AG04449 (cell line): ENCODE measurements at regions not wholly inside any gene's neighbourhood (a gene's known extent, or its start where the extent isn't known, plus 50 kb on each side); places are given as distances from the start of the nearest gene placed in this dataset.
"Not testable (repeated sequence)": the region's sequence is repeated elsewhere in the genome, so short reads cannot be mapped to it uniquely, and the experiment has no call there.

Experiments used
- CTCF ChIA-PET: fragments of 350-600 bp; formaldehyde crosslinking; extraction: SDS; loops from one replicate; lab custom pipeline; 2021; ENCODE audit warnings: antibody characterized with exemption; lab: Yijun Ruan, JAX
- POLR2A ChIA-PET: fragments of 400-600, 350-600 bp; formaldehyde crosslinking; extraction: SDS; loops from one replicate; lab custom pipeline; 2020; ENCODE audit warnings: antibody characterized with exemption, inconsistent platforms; lab: Yijun Ruan, JAX
- DNase-seq: peaks from one replicate; pipeline ENCODE4 v3.0.0-alpha.2; 2010; ENCODE audit warnings: low read depth, low spot score
- H3K4me3 ChIP-seq: 2 replicates; pipeline ENCODE4 v1.5.1; 2011; ENCODE audit warnings: low read depth, mild to moderate bottlenecking, control low read depth, low read length
- CTCF ChIP-seq: IDR thresholded peaks from one replicate; pipeline ENCODE4 v1.5.1; 2011; ENCODE audit warnings: mild to moderate bottlenecking, moderate library complexity, low read length, control low read depth, inconsistent platforms; ENCODE audit not compliant: insufficient read depth; ENCODE audit errors: missing control alignments

- ChIA-PET POLR2A (no interaction called here), CTCF (interaction anchor here (1.3 to 1.5 kb wide), 2 partner anchors 23 to 69 kb away, joined by 3 read pairs; no protein-coding TSS in a partner anchor)
- TF ChIP-seq CTCF, result no peak
- no peak for DNase-seq
- H3K4me3 ChIP-seq, result no peak overlapping the region
Measured at GRCh38 chr4:3374011-3374645, 67.6 kb upstream of the HGFAC start.

- ChIA-PET CTCF (interaction anchor here (1.3 kb wide), 1 partner anchor 68 kb away, joined by 3 read pairs; no protein-coding TSS in a partner anchor), POLR2A (no interaction called here)
- no peak for TF ChIP-seq CTCF
- H3K4me3 ChIP-seq, result no peak overlapping the region
- DNase-seq, result no peak
Measured at GRCh38 chr4:3374667-3375066, 67.1 kb upstream of the HGFAC start.

DNA sequence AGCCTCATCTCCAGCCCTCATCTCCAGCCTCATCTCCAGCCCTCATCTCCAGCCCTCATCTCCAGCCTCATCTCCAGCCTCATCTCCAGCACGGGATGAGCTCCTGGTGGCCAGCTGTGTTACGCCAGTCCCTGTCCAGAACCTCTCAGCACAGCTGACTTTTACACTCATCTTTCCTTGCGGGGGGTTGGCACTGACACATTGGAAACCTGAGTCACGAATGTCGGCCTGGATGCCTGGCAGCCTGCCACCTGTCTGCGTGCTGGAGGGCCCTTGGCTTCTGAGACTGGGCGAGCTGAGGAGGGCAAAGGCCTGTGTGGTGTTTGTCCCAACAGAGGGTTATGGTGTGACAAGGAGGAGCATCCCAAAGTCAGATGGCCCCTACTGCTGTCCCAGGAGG lies 66.1 kb upstream of the HGFAC start:
- peak; percentile 67 for DNase-seq

DNA sequence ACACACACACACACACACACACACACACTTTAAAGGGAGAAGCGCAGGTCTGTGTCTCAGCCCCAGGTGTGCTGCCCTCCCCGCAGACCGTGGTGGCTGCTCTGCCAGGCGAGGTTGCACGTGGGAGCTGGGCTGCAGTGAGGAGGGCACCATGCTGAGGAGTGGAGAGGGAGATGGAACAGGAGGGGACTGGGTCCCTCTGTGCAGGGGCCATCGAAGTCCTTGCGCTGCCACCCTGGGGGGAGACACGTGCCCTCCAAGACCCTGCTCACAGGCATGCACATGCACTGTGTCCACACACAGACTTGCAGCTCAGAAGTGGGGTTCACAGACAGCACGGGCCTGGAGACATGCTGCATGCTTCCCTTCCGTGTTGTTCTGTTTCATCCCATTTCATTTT lies 65.5 kb upstream of the HGFAC start:
- CTCF ChIA-PET, result interaction anchor here (0.9 to 1.6 kb wide), 6 partner anchors 11 to 30 kb away, joined by 3 to 7 read pairs (median 4); no protein-coding TSS in a partner anchor
- POLR2A ChIA-PET, result interaction anchor here (0.6 to 0.7 kb wide), 2 partner anchors 45 to 827 kb away, joined by 3 to 4 read pairs; no protein-coding TSS in a partner anchor
- no peak overlapping the region for H3K4me3 ChIP-seq
- no peak for DNase-seq
- TF ChIP-seq CTCF, result no peak

More for the DNA sequence above, 66.1 kb upstream of the HGFAC start:
- POLR2A ChIA-PET, result interaction anchor here (0.6 to 0.9 kb wide), 3 partner anchors 14 to 826 kb away, joined by 3 to 4 read pairs (median 3); no protein-coding TSS in a partner anchor
- TF ChIP-seq CTCF, result peak; percentile 27
- H3K4me3 ChIP-seq, result no peak overlapping the region
- CTCF ChIA-PET, result interaction anchor here (0.9 to 1.6 kb wide), 5 partner anchors 12 to 67 kb away, joined by 3 to 7 read pairs (median 4); no protein-coding TSS in a partner anchor

DNA sequence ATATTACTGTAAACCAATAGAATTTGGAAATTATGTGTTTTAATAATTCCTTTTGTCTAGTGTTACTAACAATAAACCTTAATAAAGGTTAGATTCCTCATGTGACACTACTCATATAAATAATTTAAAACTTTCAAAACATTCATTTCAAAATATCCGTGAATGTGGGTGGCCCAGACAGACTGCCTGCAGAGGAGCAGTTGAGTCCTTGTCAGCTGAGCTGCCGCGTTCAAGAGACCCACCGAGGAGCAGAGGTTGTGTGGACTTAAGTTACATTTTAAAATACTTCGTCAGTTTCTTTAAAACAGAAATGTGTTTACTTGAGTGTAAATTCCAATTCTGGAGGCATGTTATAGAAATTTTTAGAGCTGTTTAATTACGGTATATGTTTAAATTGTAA lies 64.2 kb upstream of the HGFAC start:
- no peak for TF ChIP-seq CTCF
- no peak for DNase-seq
- ChIA-PET CTCF (interaction anchor here (1.4 to 1.7 kb wide), 2 partner anchors 11 to 24 kb away, joined by 4 to 5 read pairs; no protein-coding TSS in a partner anchor), POLR2A (no interaction called here)
- no peak overlapping the region for H3K4me3 ChIP-seq

DNA sequence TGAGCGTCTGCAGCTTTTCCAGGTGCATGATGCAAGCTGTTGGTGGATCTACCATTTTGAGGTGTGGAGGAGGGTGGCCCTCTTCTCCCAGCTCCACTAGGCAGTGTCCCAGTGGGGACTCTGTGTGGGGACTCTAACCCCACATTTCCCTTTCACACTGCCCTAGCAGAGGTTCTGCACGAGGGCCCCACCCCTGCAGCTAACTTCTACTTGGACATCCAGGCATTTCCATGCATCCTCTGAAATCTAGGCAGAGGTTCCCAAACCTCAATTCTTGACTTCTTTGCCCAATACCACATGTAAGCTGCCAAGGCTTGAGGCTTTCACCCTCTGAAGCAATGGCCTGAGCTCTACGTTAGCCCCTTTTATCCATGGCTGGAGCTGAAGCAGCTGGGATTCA lies 61.4 kb upstream of the HGFAC start:
- CTCF ChIA-PET, DNase-seq, POLR2A ChIA-PET, H3K4me3 ChIP-seq: not testable (repeated sequence)

GRCh38 chr4:3381208-3381607 lies 60.6 kb upstream of the HGFAC start:
- CTCF ChIA-PET, DNase-seq, POLR2A ChIA-PET, H3K4me3 ChIP-seq: not testable (repeated sequence)
